Lower lobe of right lung (tissue), 2 donors: ENCODE measurements at regions not wholly inside any gene's neighbourhood (a gene's known extent, or its start where the extent isn't known, plus 50 kb on each side); places are given as distances from the start of the nearest gene placed in this dataset.

Experiments used
- ATAC-seq, 2 donors: fragments of 200-7000 bp; cut with Tn5 transposase; one replicate each; pipeline ENCODE4 v1.9.1; 2020 to 2022; ENCODE audit warnings: mild to moderate bottlenecking in 2 of 2, moderate library complexity in 2 of 2
- DNase-seq: peaks from one replicate; pipeline ENCODE4 v3.0.0-alpha.2; 2020
- H3K27ac ChIP-seq: fragments of 200-600 bp; one replicate; pipeline ENCODE4 v1.8.0; 2022
- H3K27me3 ChIP-seq: fragments of 200-600 bp; one replicate; pipeline ENCODE4 v1.8.0; 2022; ENCODE audit warnings: low read depth
- H3K36me3 ChIP-seq: fragments of 200-600 bp; one replicate; pipeline ENCODE4 v1.8.0; 2022; ENCODE audit warnings: mild to moderate bottlenecking
- H3K4me1 ChIP-seq: fragments of 200-600 bp; one replicate; pipeline ENCODE4 v1.8.0; 2022
- H3K4me3 ChIP-seq: fragments of 200-600 bp; one replicate; pipeline ENCODE4 v1.8.0; 2022; ENCODE audit warnings: mild to moderate bottlenecking
- H3K9me3 ChIP-seq: fragments of 200-600 bp; one replicate; pipeline ENCODE4 v1.8.0; 2022
- CTCF ChIP-seq: fragments of 200-600 bp; IDR thresholded peaks from one replicate; pipeline ENCODE4 v1.8.0; 2022; ENCODE audit warnings: antibody characterized with exemption, mild to moderate bottlenecking
- intact Hi-C: fragments of 100-400 bp; cut with DNase I; formaldehyde crosslinking; loops from one replicate; pipeline ENCODE4 v1.11.0; 2022
- donor health status: DM: no; HTN: yes; CAD: no; lungs with severe emphysema.

GRCh38 chr4:119715490-119716445, 87.2 kb upstream of the PDE5A start:
- no peak for ATAC-seq
- H3K9me3 ChIP-seq: peaks cover 9% of the 10 kb centered on the region
- intact Hi-C loops: no loop called here
- no peak for DNase-seq
- H3K36me3 ChIP-seq: no peaks in the 10 kb centered on the region
- H3K27ac ChIP-seq: no peak overlapping the region
- no peaks in the 10 kb centered on the region for H3K27me3 ChIP-seq
- no peak overlapping the region for H3K4me3 ChIP-seq
- H3K4me1 ChIP-seq: no peaks in the 10 kb centered on the region
- no peak for TF ChIP-seq CTCF

- Histone ChIP-seq H3K27ac (no peak overlapping the region), H3K4me1 (no peaks in the 10 kb centered on the region), H3K4me3 (no peak overlapping the region), H3K27me3 (no peaks in the 10 kb centered on the region), H3K9me3 (no peaks in the 10 kb centered on the region), H3K36me3 (no peaks in the 10 kb centered on the region)
- ATAC-seq (no peak), DNase-seq (no peak)
- intact Hi-C loops: no loop called here
- no peak for TF ChIP-seq CTCF
These were observed 80.8 kb upstream of the PDE5A start for GRCh38 chr4:119709418-119709817.

GRCh38 chr4:119707336-119707735, 78.7 kb upstream of the PDE5A start:
- no peak for TF ChIP-seq CTCF
- H3K4me3 ChIP-seq: no peak overlapping the region
- ATAC-seq (no peak), DNase-seq (no peak)
- intact Hi-C loops: no loop called here
- no peaks in the 10 kb centered on the region for H3K9me3 ChIP-seq
- H3K27me3 ChIP-seq: no peaks in the 10 kb centered on the region
- H3K4me1 ChIP-seq: no peaks in the 10 kb centered on the region
- H3K27ac ChIP-seq: no peak overlapping the region
- H3K36me3 ChIP-seq: no peaks in the 10 kb centered on the region

- H3K9me3 ChIP-seq: no peaks in the 10 kb centered on the region
- H3K27me3 ChIP-seq: no peaks in the 10 kb centered on the region
- intact Hi-C loops: no loop called here
- H3K4me1 ChIP-seq: no peaks in the 10 kb centered on the region
- no peak overlapping the region for H3K27ac ChIP-seq
- TF ChIP-seq CTCF: no peak
- no peaks in the 10 kb centered on the region for H3K36me3 ChIP-seq
- ATAC-seq: no peak
- DNase-seq: no peak
- H3K4me3 ChIP-seq: no peak overlapping the region
These were observed 78.2 kb upstream of the PDE5A start for GRCh38 chr4:119706804-119707203.

- Histone ChIP-seq H3K4me3 (no peak overlapping the region), H3K4me1 (no peaks in the 10 kb centered on the region), H3K9me3 (no peaks in the 10 kb centered on the region), H3K27me3 (no peaks in the 10 kb centered on the region), H3K27ac (no peak overlapping the region), H3K36me3 (no peaks in the 10 kb centered on the region)
- DNase-seq (no peak), ATAC-seq (no peak)
- intact Hi-C loops: no loop called here
- no peak for TF ChIP-seq CTCF
These were observed 69.3 kb upstream of the PDE5A start for GRCh38 chr4:119697887-119698393.
